ENCODE measurements at regions not wholly inside any gene's neighbourhood (a gene's known extent, or its start where the extent isn't known, plus 50 kb on each side); places are given as distances from the start of the nearest gene placed in this dataset.
"Not testable (repeated sequence)": the region's sequence is repeated elsewhere in the genome, so short reads cannot be mapped to it uniquely, and the experiment has no call there.

DNA sequence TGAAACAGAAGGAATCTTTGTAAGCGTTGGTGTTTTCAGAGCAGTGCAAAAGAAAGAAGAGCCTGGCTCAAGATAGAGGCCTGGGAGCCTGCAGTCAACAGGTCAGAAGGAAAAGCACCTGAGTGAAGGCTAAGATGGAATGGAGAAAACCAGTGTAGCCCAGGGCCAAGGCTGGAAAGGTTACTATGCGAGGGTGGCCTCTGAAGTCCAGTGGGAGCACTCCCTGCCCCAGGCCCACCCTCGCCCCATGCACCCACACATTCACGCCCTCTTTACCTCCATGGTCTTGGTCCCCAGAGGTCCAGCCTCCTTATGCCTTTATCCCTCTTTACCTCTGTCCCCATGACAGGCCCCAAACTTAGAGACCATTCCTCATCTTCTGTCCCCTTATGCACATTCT is 169.2 kb upstream of the ZNF644 start:
- Histone ChIP-seq H3K27ac (no peak overlapping the region), H3K9me3 (no peaks in the 10 kb centered on the region), H3K36me3 (no peaks in the 10 kb centered on the region), H3K4me1 (ENCODE audit: control insufficient read depth in 1 of 2, low read depth in 2 of 2) (no peaks in the 10 kb centered on the region), H3K4me3 (no peak overlapping the region), H3K27me3 (replicated peaks; ENCODE audit: insufficient read depth) (no peaks in the 10 kb centered on the region)
- DNase-seq (ENCODE audit: low spot score) = no peak
- no peak for TF ChIP-seq CTCF (IDR thresholded peaks at IDR 0.05)
- no peak for ATAC-seq (ENCODE audit: insufficient number of reproducible peaks, low FRiP score, low read depth)

DNA sequence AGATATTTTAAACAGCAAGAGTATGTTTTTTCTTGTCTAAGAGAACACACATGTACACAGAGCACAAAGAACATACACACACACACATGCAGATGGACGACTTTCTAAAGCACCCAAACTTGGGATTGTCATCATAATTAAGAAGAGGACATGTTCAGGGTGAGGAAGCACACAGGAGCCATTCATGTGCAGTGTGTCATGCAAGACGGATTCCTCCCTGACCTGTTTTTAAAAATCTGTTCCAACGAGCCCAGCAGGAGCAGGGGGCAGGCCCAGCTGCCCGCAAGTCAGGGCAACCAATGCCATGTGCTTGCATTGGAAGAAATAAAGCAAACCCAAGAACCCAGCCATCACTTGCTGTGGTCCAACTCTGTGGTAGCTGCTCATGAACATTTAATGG is 167.3 kb upstream of the ZNF644 start:
- Histone ChIP-seq H3K27ac (no peak overlapping the region), H3K27me3 (replicated peaks; ENCODE audit: insufficient read depth) (no peaks in the 10 kb centered on the region), H3K9me3 (no peaks in the 10 kb centered on the region), H3K36me3 (no peaks in the 10 kb centered on the region), H3K4me3 (no peak overlapping the region), H3K4me1 (ENCODE audit: control insufficient read depth in 1 of 2, low read depth in 2 of 2) (no peaks in the 10 kb centered on the region)
- no peak for ATAC-seq (ENCODE audit: insufficient number of reproducible peaks, low FRiP score, low read depth)
- DNase-seq (ENCODE audit: low spot score) = no peak
- TF ChIP-seq CTCF (IDR thresholded peaks at IDR 0.05) = no peak

DNA sequence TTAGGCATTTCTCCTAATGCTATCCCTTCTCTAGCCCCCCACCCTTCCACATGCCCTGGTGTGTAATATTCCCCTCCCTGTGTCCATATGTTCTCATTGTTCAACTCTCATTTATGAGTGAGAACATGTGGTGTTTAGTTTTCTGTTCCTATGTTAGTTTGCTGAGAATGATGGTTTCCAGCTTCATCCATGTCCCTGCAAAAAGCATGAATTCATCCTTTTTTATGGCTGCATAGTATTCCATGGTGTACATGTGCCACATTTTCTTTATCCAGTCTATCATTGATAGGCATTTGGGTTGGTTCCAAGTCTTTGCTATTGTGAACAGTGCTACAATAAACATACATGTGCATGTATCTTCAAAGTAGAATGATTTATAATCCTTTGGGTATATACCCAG is 161.0 kb upstream of the ZNF644 start:
- ATAC-seq (ENCODE audit: insufficient number of reproducible peaks, low FRiP score, low read depth); H3K36me3 ChIP-seq; H3K4me1 ChIP-seq (ENCODE audit: control insufficient read depth in 1 of 2, low read depth in 2 of 2); H3K27ac ChIP-seq; H3K27me3 ChIP-seq (replicated peaks; ENCODE audit: insufficient read depth); DNase-seq (ENCODE audit: low spot score); H3K4me3 ChIP-seq; H3K9me3 ChIP-seq: not testable (repeated sequence)

- no peak overlapping the region for H3K4me3 ChIP-seq
- no peak for ATAC-seq (ENCODE audit: insufficient number of reproducible peaks, low FRiP score, low read depth)
- no peaks in the 10 kb centered on the region for H3K9me3 ChIP-seq
- H3K27me3 ChIP-seq (replicated peaks; ENCODE audit: insufficient read depth) = no peaks in the 10 kb centered on the region
- H3K4me1 ChIP-seq (ENCODE audit: control insufficient read depth in 1 of 2, low read depth in 2 of 2) = no peaks in the 10 kb centered on the region
- no peaks in the 10 kb centered on the region for H3K36me3 ChIP-seq
- H3K27ac ChIP-seq = no peak overlapping the region
- TF ChIP-seq CTCF (IDR thresholded peaks at IDR 0.05) = no peak
- DNase-seq (ENCODE audit: low spot score) = no peak
These were observed 154.4 kb upstream of the ZNF644 start for GRCh38 chr1:91176250-91176649.

DNA sequence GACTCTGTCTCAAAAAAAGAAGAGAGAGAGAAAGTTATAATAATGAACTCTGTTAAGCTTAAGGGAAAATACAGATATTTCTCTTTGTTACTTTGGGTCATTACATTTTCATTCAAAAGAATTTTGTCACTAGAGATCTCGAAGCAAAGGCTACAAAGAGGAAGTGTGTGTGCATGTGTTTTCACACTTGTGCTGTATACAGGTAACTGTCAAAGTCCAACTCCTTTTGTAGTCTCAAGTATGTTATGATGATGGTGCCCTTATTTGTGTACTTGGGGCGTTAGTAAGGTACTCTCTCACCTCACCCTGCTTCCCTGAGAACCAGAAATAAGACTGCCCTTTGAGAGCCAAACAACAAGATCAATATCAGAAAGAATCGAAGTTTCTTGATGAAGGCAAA is 152.9 kb upstream of the ZNF644 start:
- no peaks in the 10 kb centered on the region for H3K36me3 ChIP-seq
- no peak for DNase-seq (ENCODE audit: low spot score)

More for the DNA sequence above, 152.9 kb upstream of the ZNF644 start:
- Histone ChIP-seq H3K4me3 (no peak overlapping the region), H3K27me3 (replicated peaks; ENCODE audit: insufficient read depth) (no peaks in the 10 kb centered on the region), H3K9me3 (no peaks in the 10 kb centered on the region), H3K4me1 (ENCODE audit: control insufficient read depth in 1 of 2, low read depth in 2 of 2) (no peaks in the 10 kb centered on the region), H3K27ac (no peak overlapping the region)
- ATAC-seq (ENCODE audit: insufficient number of reproducible peaks, low FRiP score, low read depth) = no peak
- TF ChIP-seq CTCF (IDR thresholded peaks at IDR 0.05) = no peak

All from thoracic aorta (tissue), 2 donors.